Keratinocyte (primary cell): ENCODE measurements at regions not wholly inside any gene's neighbourhood (a gene's known extent, or its start where the extent isn't known, plus 50 kb on each side); places are given as distances from the start of the nearest gene placed in this dataset.

ENCODE experiments used
- CTCF ChIP-seq, 3 experiments: IDR thresholded peaks in 1 of 3; conservative IDR thresholded peaks in 1 of 3; optimal IDR thresholded peaks in 1 of 3; 2 replicates in 2 of 3; 3 replicates in 1 of 3; pipeline versions ENCODE3 to v1.5.1; 2011; ENCODE audit warnings: low read length in 3 of 3, mild to moderate bottlenecking in 3 of 3, moderate library complexity in 2 of 3, control low read depth in 1 of 3, inconsistent platforms in 1 of 3; ENCODE audit not compliant: insufficient read depth in 2 of 3; ENCODE audit errors: extremely low read depth in 1 of 3
- EZH2 ChIP-seq: IDR thresholded peaks from one replicate; pipeline ENCODE4 v1.6.1; 2012; ENCODE audit warnings: inconsistent platforms, mild to moderate bottlenecking, low read length, moderate library complexity

GRCh38 chr3:126291537-126291936 is 65.7 kb downstream of the KLF15 start:
- TF ChIP-seq CTCF (optimal IDR thresholded peaks at IDR 0.05 in 1 of 3, IDR thresholded peaks at IDR 0.05 in 1 of 3, conservative IDR thresholded peaks at IDR 0.05 in 1 of 3; ENCODE audit: extremely low read depth in 1 of 3, insufficient read depth in 2 of 3, low read length in 3 of 3), result no peak
- TF ChIP-seq EZH2, result no peak
